ENCODE measurements at regions not wholly inside any gene's neighbourhood (a gene's known extent, or its start where the extent isn't known, plus 50 kb on each side); places are given as distances from the start of the nearest gene placed in this dataset.

- TF ChIP-seq GATA2 (IDR thresholded peaks at IDR 0.05; ENCODE audit: low read depth, low read length) (no peak), GATA3 (IDR thresholded peaks at IDR 0.05; ENCODE audit: low read depth, low read length) (no peak)
Measured at GRCh38 chr6:102764317-102764716, 1370.8 kb downstream of the GRIK2 start.

All from SH-SY5Y (cell line).